ENCODE measurements at regions not wholly inside any gene's neighbourhood (a gene's known extent, or its start where the extent isn't known, plus 50 kb on each side); places are given as distances from the start of the nearest gene placed in this dataset.

DNA sequence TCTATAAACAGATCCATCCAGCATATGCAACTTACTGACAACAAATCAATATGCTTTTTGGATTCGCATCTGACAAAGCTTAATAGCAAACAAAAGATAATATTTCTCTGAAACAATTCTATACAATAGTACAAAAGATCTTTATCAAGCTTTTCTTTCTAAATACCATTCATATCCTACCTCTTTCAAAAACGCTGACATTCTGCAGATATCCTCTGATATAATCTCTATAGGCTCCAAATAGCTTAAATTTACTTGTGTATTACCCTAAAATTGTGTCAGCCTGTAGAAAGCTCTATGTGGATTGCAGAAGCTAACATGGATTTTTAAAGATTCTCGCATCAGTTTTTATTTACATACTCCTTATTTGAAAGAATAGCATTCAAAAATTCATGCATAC lies 260.6 kb downstream of the GASK1B start:
- TF ChIP-seq CTCF (conservative IDR thresholded peaks at IDR 0.05) (no peak), EZH2 (IDR thresholded peaks at IDR 0.05; ENCODE audit: low read depth) (no peak)

Data from PC-9 (cell line).